ENCODE measurements at regions not wholly inside any gene's neighbourhood (a gene's known extent, or its start where the extent isn't known, plus 50 kb on each side); places are given as distances from the start of the nearest gene placed in this dataset.

- 3% methylated on average over 4 of the region's 4 CpGs for WGBS (ENCODE audit: insufficient coverage, low coverage, missing lambda C conversion rate)
- no peak overlapping the region for H3K27ac ChIP-seq (ENCODE audit: extremely low read depth, low read depth, low read length)
- H3K9me1 ChIP-seq (ENCODE audit: control insufficient read depth, insufficient read depth, low read length) = no peaks in the 10 kb centered on the region
- FAIRE-seq (no peak), DNase-seq (ENCODE audit: extremely low read depth in 1 of 4, low spot score in 3 of 4) (no peak), ATAC-seq (no peak)
- 0 out of 2 replicates have a peak, but pooled peaks cover 2% of the 10 kb centered on the region for H3K9me3 ChIP-seq (replicated peaks; ENCODE audit: control insufficient read depth, insufficient read depth, low read depth, low read length)
- H3K36me3 ChIP-seq (ENCODE audit: control insufficient read depth, insufficient read depth, low read length) = no peaks in the 10 kb centered on the region
- H2AFZ ChIP-seq (ENCODE audit: low read depth, low read length) = no peak overlapping the region
- no peaks in the 10 kb centered on the region for H3K4me1 ChIP-seq (replicated peaks in 1 of 2; ENCODE audit: control insufficient read depth in 2 of 2, insufficient read depth in 2 of 2, low read length in 2 of 2)
- no peak overlapping the region for H3K4me3 ChIP-seq
- CTCF ChIA-PET (ENCODE audit: low intra/inter-chr PET ratio) = no interaction called here
- BruUV-seq (replicated peaks) = no TSS peak
- intact Hi-C loops (cut with micrococcal nuclease) = no loop called here
- H3K4me2 ChIP-seq (ENCODE audit: insufficient read depth, low read length) = no peak overlapping the region
- no peaks in the 10 kb centered on the region for H3K27me3 ChIP-seq (ENCODE audit: control insufficient read depth in 2 of 2, insufficient read depth in 2 of 2, low read length in 2 of 2)
- in situ Hi-C loops (cut with MboI) = no loop called here
- H4K20me1 ChIP-seq (replicated peaks; ENCODE audit: control insufficient read depth, insufficient read depth, low read length) = no peaks in the 10 kb centered on the region
- no peak for TF ChIP-seq HMG20A (CRISPR knock-in tag; conservative IDR thresholded peaks at IDR 0.05)
- TF ChIP-seq CBFA2T3 (IDR thresholded peaks at IDR 0.05) = no peak
- TF ChIP-seq ZFP91 (CRISPR knock-in tag; IDR thresholded peaks at IDR 0.05) = no peak
- no peak for TF ChIP-seq SAP30 (IDR thresholded peaks at IDR 0.05; ENCODE audit: borderline replicate concordance, insufficient read depth, low read depth, low read length, poor library complexity, severe bottlenecking)
- no peak for TF ChIP-seq IFI16 (CRISPR knock-in tag; IDR thresholded peaks at IDR 0.05)
- no peak for TF ChIP-seq CTCFL (IDR thresholded peaks at IDR 0.05; ENCODE audit: borderline replicate concordance, insufficient read depth, low read depth, low read length, poor library complexity, severe bottlenecking)
- POLR2A ChIA-PET = no interaction called here
- H3K79me2 ChIP-seq (ENCODE audit: control insufficient read depth, insufficient read depth, low read length) = no peaks in the 10 kb centered on the region
- no peak overlapping the region for H3K9ac ChIP-seq (ENCODE audit: insufficient read depth in 1 of 2, low read depth in 2 of 2, low read length in 2 of 2)
Observed at GRCh38 chr3:189530822-189531221, 100.4 kb upstream of the TP63 start.

Data from K562 (cell line).